T-cell (primary cell): ENCODE measurements at regions not wholly inside any gene's neighbourhood (a gene's known extent, or its start where the extent isn't known, plus 50 kb on each side); places are given as distances from the start of the nearest gene placed in this dataset.

Experiments used
- ATAC-seq, 4 experiments: fragments of 200-7000 bp in 3 of 4; fragments of 150-1000 bp in 1 of 4; cut with Tn5 transposase; replicated peaks in 1 of 4; 1 replicate in 3 of 4; 2 replicates in 1 of 4; pipeline ENCODE4 v1.10.0; 2021; ENCODE audit warnings: moderate library complexity in 3 of 4, mild to moderate bottlenecking in 2 of 4, moderate number of reproducible peaks in 1 of 4
- CTCF ChIA-PET, 2 donors: fragments of 300-600 bp; sonication (Branson Sonifier 250); formaldehyde crosslinking; loops; one replicate each; lab custom pipeline; 2022; ENCODE audit warnings: antibody characterized with exemption in 2 of 2; lab: Charles Lee
- POLR2A ChIA-PET, 2 donors: fragments of 300-600 bp; sonication (Branson Sonifier 250); formaldehyde crosslinking; loops; one replicate each; lab custom pipeline; 2022; ENCODE audit warnings: antibody characterized with exemption in 2 of 2; lab: Charles Lee
- DNase-seq, 35 experiments: peaks; one replicate each; pipeline versions ENCODE4 v3.0.0 to v3.0.0-alpha.2; 2013 to 2023
- H3K27ac ChIP-seq: one replicate; pipeline ENCODE4 v1.5.1; 2013; ENCODE audit warnings: low read length
- H3K27me3 ChIP-seq, 2 experiments: replicated peaks in 1 of 2; 1 replicate in 1 of 2; 2 replicates in 1 of 2; pipeline versions ENCODE4 v1.6.1 to v1.7.0; 2013; ENCODE audit warnings: low read length in 1 of 2, mixed read lengths in 1 of 2; ENCODE audit not compliant: control insufficient read depth in 2 of 2, insufficient read depth in 2 of 2; ENCODE audit errors: extremely low read depth in 1 of 2
- H3K36me3 ChIP-seq, 2 donors: 1 replicate in 1 of 2; 2 replicates in 1 of 2; pipeline versions ENCODE4 v1.6.1 to v1.7.0; 2013; ENCODE audit warnings: low read length in 1 of 2; ENCODE audit not compliant: control insufficient read depth in 2 of 2, insufficient read depth in 1 of 2; ENCODE audit errors: extremely low read depth in 1 of 2
- H3K4me1 ChIP-seq, 2 experiments: 1 replicate in 1 of 2; 2 replicates in 1 of 2; pipeline versions ENCODE4 v1.6.1 to v1.7.0; 2013; ENCODE audit warnings: low read length in 2 of 2, mixed read lengths in 1 of 2; ENCODE audit not compliant: insufficient read depth in 2 of 2, control insufficient read depth in 1 of 2; ENCODE audit errors: extremely low read depth in 1 of 2
- H3K4me3 ChIP-seq, 2 donors: 1 replicate in 1 of 2; 2 replicates in 1 of 2; pipeline versions ENCODE4 v1.5.1 to v1.7.0; 2013; ENCODE audit warnings: mild to moderate bottlenecking in 2 of 2, low read length in 1 of 2, moderate library complexity in 1 of 2; ENCODE audit not compliant: control insufficient read depth in 1 of 2; ENCODE audit errors: extremely low read depth in 1 of 2
- H3K9me3 ChIP-seq: 2 replicates; pipeline ENCODE4 v1.7.0; 2013
- H3K27ac Mint-ChIP-seq, 2 donors: one replicate each; pipeline ENCODE4 v1.8.0; 2020 to 2021; ENCODE audit warnings: mild to moderate bottlenecking in 2 of 2, mixed read lengths in 2 of 2
- H3K27me3 Mint-ChIP-seq, 2 donors: one replicate each; pipeline ENCODE4 v1.8.0; 2021 to 2022; ENCODE audit warnings: mixed read lengths in 2 of 2
- H3K36me3 Mint-ChIP-seq: one replicate; pipeline ENCODE4 v1.8.0; 2021; ENCODE audit warnings: mixed read lengths
- H3K4me1 Mint-ChIP-seq, 3 donors: one replicate each; pipeline ENCODE4 v1.8.0; 2020 to 2022; ENCODE audit warnings: mixed read lengths in 3 of 3, mild to moderate bottlenecking in 1 of 3
- H3K4me3 Mint-ChIP-seq, 3 donors: one replicate each; pipeline ENCODE4 v1.8.0; 2020 to 2022; ENCODE audit warnings: mild to moderate bottlenecking in 3 of 3, mixed read lengths in 3 of 3, moderate library complexity in 3 of 3
- H3K9me3 Mint-ChIP-seq, 3 donors: one replicate each; pipeline ENCODE4 v1.8.0; 2020 to 2022; ENCODE audit warnings: mixed read lengths in 3 of 3
- WGBS: methylation state at CpG from one replicate; pipeline ENCODE4 v1.1.5; 2013; ENCODE audit warnings: missing lambda C conversion rate; ENCODE audit not compliant: insufficient coverage; 5-methylcytosine and 5-hydroxymethylcytosine counted together

DNA sequence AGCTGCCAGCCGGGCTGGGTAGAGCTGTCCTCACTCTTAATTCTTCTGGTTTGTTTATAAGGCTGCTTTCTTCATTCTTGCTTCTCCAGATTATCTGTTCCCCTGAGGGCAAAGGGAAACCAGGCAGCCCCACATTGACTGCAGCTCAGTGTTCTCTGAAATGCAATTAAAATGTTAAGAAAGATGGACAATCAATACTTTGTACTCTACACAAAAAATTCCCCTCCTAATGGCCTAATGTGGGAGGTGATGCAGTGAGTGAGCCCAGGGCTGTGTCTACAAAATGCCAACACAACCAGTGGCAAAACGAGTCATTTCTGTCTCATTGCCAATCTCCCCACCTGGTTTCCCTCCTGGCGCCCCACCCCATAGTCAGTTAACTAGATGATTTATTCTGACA is 541.7 kb upstream of the RAB6C start:
- Mint-ChIP-seq H3K36me3 (no peaks in the 10 kb centered on the region), H3K27ac (no peak overlapping the region), H3K9me3 (no peaks in the 10 kb centered on the region), H3K27me3 (peaks cover 0 to 4% of the 10 kb centered on the region in 2 donors), H3K4me1 (no peaks in the 10 kb centered on the region), H3K4me3 (no peak overlapping the region)
- WGBS = 82% methylated on average over 2 of the region's 3 CpGs
- CTCF ChIA-PET = no interaction called here
- no peaks in the 10 kb centered on the region for H3K9me3 ChIP-seq
- ATAC-seq = no peak
- POLR2A ChIA-PET = no interaction called here
- no peak overlapping the region for H3K27ac ChIP-seq
- H3K4me1 ChIP-seq = no peaks in the 10 kb centered on the region
- no peak for DNase-seq
- no peak overlapping the region for H3K4me3 ChIP-seq
- H3K27me3 ChIP-seq = peaks cover 0 to 6% of the 10 kb centered on the region in 2 experiments
- no peaks in the 10 kb centered on the region for H3K36me3 ChIP-seq

DNA sequence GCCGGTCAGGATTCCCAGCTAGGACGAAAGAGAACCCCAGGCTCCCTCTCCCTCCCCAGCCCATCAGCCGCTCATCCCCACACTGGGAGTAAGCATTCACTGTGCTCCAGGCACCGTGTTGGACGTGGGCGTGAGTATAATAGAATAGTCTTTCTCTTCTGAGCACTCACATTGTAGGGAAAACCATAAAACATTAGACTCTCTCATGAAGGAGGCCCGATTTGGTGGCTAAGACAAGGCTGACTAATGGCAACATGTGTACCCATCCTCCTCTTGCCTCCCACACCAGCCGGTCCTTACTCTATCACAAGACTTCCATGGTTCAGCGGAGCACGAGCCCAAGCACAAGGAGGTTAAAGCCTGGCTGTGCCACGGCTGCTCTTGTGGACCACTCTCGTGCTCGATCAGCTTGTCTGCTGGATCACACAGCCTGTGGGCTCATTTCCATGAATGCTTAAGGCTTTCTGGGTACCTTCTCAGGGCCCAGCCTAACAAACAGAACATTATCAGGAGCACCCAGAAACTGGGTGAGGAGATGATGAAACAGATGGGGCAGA is 540.9 kb upstream of the RAB6C start:
- H3K27ac ChIP-seq = no peak overlapping the region
- H3K27ac Mint-ChIP-seq = no peak overlapping the region
- no peaks in the 10 kb centered on the region for H3K4me1 ChIP-seq
- no peak overlapping the region for H3K4me3 ChIP-seq
- ATAC-seq (no peak), DNase-seq (no peak)
- H3K9me3 ChIP-seq = no peaks in the 10 kb centered on the region
- no peaks in the 10 kb centered on the region for H3K36me3 Mint-ChIP-seq
- H3K9me3 Mint-ChIP-seq = no peaks in the 10 kb centered on the region
- H3K27me3 Mint-ChIP-seq = peaks cover 0 to 4% of the 10 kb centered on the region in 2 donors
- ChIA-PET POLR2A (no interaction called here), CTCF (no interaction called here)
- no peak overlapping the region for H3K4me3 Mint-ChIP-seq
- 89% methylated on average over 3 of the region's 13 CpGs for WGBS
- H3K36me3 ChIP-seq = no peaks in the 10 kb centered on the region
- no peaks in the 10 kb centered on the region for H3K4me1 Mint-ChIP-seq
- peaks cover 0 to 6% of the 10 kb centered on the region in 2 experiments for H3K27me3 ChIP-seq

DNA sequence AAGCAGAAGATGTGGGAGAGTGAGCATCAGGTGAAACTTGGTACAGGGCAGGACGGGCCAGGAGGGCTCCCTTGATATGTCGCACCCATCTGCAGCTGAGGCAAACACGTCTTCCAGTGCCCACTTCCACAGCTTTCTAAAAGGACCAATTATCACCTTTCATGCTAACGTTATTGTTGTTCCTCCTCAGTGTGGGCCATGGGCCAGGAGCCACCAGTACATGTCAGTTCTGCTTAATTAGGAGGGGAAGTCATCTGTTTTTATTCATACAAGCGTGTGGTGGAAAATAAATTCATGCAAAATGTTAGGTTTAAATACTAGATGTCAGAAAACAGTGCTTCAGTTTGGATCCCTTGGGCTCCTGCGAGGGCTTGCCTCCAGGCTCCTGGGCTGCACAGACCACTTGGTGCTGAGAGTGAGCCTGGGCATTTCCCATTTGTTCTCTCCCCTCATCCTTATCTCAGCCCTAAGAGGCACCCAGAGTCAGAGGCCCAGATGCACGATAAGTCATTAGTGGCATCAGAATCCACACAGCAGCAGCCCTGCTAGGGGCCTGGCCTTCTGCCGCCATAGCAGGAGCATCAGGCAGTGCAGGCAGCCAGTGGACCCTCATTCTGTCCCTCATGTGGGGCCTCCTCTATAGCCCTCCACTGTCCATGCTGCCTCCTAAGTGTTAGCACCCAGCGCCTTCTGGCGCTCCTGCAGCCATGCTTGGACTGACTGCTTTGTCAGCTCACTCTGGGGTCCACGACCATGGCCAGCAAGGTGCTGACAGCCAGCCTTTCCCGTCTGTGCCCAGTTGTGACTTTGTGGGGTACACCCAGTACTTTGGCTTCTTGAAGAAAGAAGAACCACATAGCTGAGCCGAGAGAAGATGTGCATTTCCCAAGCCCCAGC is 539.8 kb upstream of the RAB6C start:
- 80% methylated on average over 10 of the region's 13 CpGs for WGBS
- ATAC-seq (no peak), DNase-seq (no peak)
- Histone ChIP-seq H3K4me3 (no peak overlapping the region), H3K9me3 (no peaks in the 10 kb centered on the region), H3K27ac (no peak overlapping the region), H3K4me1 (no peaks in the 10 kb centered on the region), H3K36me3 (no peaks in the 10 kb centered on the region), H3K27me3 (peaks cover 0 to 6% of the 10 kb centered on the region in 2 experiments)
- CTCF ChIA-PET = no interaction called here
- H3K36me3 Mint-ChIP-seq = no peaks in the 10 kb centered on the region
- H3K27ac Mint-ChIP-seq = no peak overlapping the region
- H3K4me1 Mint-ChIP-seq = no peaks in the 10 kb centered on the region
- no peak overlapping the region for H3K4me3 Mint-ChIP-seq
- peaks cover under 1 to 6% of the 10 kb centered on the region in 2 donors for H3K27me3 Mint-ChIP-seq
- POLR2A ChIA-PET = no interaction called here
- peaks cover 0 to 2% (median 0%) of the 10 kb centered on the region in 3 donors for H3K9me3 Mint-ChIP-seq

DNA sequence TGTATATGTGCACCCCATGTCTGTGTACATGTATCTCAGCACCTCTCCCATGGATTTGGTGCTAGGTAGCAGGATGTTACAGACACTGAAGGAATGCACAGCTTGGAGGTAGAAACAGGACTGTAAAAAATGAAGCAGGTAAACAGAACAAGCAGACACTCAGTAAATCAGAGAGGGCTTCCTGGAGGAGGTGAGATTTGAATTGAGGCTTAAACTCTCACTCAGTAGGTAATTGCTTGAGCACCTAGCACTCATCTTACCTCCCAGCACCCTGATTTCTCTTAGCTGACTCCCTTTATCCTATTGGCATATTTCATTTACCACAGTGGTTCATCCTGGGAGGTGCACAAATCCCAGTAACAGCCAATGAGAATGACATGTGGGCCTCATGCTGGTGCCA is 537.9 kb upstream of the RAB6C start:
- Histone ChIP-seq H3K27me3 (peaks cover 0 to 6% of the 10 kb centered on the region in 2 experiments), H3K4me1 (no peaks in the 10 kb centered on the region), H3K27ac (no peak overlapping the region), H3K36me3 (no peaks in the 10 kb centered on the region), H3K4me3 (no peak overlapping the region), H3K9me3 (no peaks in the 10 kb centered on the region)
- Mint-ChIP-seq H3K4me1 (no peaks in the 10 kb centered on the region), H3K4me3 (no peak overlapping the region), H3K9me3 (peaks cover 0 to 4% (median 0%) of the 10 kb centered on the region in 3 donors), H3K27ac (no peak overlapping the region), H3K27me3 (peaks cover 2 to 9% of the 10 kb centered on the region in 2 donors), H3K36me3 (no peaks in the 10 kb centered on the region)
- ATAC-seq = no peak
- ChIA-PET POLR2A (no interaction called here), CTCF (no interaction called here)
- DNase-seq = no peak

DNA sequence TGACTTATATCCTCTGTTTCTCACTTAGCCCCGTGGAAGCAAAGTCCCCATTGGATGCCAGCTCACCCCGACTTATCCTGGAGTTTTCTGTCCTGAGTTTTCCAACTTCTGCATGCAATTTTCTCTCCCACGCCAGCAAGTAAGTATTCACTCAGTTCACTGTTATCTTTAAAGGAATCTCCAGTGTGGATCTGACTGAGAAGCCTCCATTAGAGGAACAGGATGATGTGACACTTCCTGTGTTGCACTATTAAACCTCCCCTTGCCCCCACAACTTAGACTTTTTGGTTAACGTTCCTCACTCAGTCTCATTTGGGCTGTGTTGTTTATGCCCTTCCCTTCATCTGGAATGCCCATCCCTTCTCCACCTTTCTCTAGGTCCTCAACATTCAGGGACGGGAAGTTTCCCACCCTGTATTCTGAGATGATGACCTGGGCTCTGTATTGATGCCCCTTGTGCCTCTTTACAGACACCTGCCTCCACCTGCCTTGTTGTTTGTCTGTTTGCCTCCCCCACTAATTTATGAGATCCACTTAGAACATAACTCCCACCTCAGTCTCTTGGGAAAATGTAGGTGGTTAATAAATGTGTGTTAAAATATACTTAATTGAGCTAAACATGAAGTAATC is 536.1 kb upstream of the RAB6C start:
- ATAC-seq = no peak
- no peak overlapping the region for H3K27ac Mint-ChIP-seq
- Histone ChIP-seq H3K4me1 (no peaks in the 10 kb centered on the region), H3K4me3 (no peak overlapping the region), H3K27me3 (peaks cover 0 to 1% of the 10 kb centered on the region in 2 experiments), H3K27ac (no peak overlapping the region), H3K36me3 (no peaks in the 10 kb centered on the region), H3K9me3 (no peaks in the 10 kb centered on the region)
- no peaks in the 10 kb centered on the region for H3K36me3 Mint-ChIP-seq
- 67% methylated on average over 4 of the region's 5 CpGs for WGBS
- peaks cover 2 to 16% of the 10 kb centered on the region in 2 donors for H3K27me3 Mint-ChIP-seq
- ChIA-PET CTCF (no interaction called here), POLR2A (no interaction called here)
- H3K4me1 Mint-ChIP-seq = no peaks in the 10 kb centered on the region
- no peak overlapping the region for H3K4me3 Mint-ChIP-seq
- peaks cover 0 to 4% (median 0%) of the 10 kb centered on the region in 3 donors for H3K9me3 Mint-ChIP-seq
- DNase-seq = no peak

DNA sequence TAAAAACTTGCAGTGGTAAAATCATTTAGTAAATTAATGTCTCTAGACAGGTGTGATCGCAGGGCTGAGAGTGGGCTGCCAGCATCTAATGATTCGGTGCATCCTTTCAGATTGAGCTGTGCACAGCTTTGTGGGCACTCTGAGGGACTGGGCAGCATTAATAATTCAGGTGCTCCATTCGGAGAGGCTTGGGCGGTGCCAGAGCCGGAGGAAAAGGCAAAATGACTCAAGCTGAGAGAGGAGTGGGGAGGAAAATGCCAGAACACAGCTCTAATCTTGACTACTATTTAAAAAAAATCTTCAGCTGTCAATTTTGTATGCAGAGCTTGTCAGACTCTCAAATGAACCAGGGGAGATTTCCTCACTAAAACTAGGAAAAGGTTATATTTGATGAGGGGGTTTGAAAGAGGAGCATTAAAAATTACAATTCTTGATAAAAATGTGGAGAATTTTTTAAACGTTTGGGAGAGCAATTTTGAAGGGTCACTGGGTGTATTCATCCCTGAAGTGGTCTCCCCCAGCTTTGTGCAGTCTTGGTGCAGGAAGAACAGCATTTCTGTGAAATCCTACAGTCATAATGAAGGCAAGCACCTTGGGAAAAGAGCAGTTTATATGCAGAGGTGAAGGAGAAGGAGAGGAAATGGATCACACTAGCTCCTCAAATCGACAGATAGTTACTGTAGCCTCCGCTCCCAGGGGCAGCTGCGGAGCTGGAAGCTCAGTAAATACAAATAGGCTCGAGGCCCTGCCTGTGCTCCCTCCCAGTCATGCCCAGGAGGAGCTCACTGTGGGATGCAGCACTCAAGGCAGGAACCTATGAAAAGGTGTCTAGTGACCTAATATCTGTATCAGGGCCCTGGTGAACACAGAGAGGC is 535.4 kb upstream of the RAB6C start:
- H3K27me3 ChIP-seq = no peaks in the 10 kb centered on the region
- Mint-ChIP-seq H3K27me3 (peaks cover 2 to 20% of the 10 kb centered on the region in 2 donors), H3K4me1 (no peaks in the 10 kb centered on the region), H3K4me3 (no peak overlapping the region), H3K36me3 (no peaks in the 10 kb centered on the region), H3K27ac (no peak overlapping the region), H3K9me3 (peaks cover 0 to 6% (median 0%) of the 10 kb centered on the region in 3 donors)
- ChIA-PET POLR2A (no interaction called here), CTCF (no interaction called here)
- no peaks in the 10 kb centered on the region for H3K36me3 ChIP-seq
- no peak for ATAC-seq
- no peak for DNase-seq
- no peaks in the 10 kb centered on the region for H3K9me3 ChIP-seq
- H3K4me1 ChIP-seq = no peaks in the 10 kb centered on the region
- 66% methylated on average over 7 of the region's 10 CpGs for WGBS
- H3K27ac ChIP-seq = no peak overlapping the region
- H3K4me3 ChIP-seq = no peak overlapping the region
